ELF-1 (cell line): ENCODE measurements at regions not wholly inside any gene's neighbourhood (a gene's known extent, or its start where the extent isn't known, plus 50 kb on each side); places are given as distances from the start of the nearest gene placed in this dataset.
"Not testable (repeated sequence)": the region's sequence is repeated elsewhere in the genome, so short reads cannot be mapped to it uniquely, and the experiment has no call there.

ENCODE experiments used
- DNase-seq: peaks from one replicate; pipeline ENCODE4 v3.0.0-alpha.2; 2016; ENCODE audit warnings: low read depth, low spot score

DNA sequence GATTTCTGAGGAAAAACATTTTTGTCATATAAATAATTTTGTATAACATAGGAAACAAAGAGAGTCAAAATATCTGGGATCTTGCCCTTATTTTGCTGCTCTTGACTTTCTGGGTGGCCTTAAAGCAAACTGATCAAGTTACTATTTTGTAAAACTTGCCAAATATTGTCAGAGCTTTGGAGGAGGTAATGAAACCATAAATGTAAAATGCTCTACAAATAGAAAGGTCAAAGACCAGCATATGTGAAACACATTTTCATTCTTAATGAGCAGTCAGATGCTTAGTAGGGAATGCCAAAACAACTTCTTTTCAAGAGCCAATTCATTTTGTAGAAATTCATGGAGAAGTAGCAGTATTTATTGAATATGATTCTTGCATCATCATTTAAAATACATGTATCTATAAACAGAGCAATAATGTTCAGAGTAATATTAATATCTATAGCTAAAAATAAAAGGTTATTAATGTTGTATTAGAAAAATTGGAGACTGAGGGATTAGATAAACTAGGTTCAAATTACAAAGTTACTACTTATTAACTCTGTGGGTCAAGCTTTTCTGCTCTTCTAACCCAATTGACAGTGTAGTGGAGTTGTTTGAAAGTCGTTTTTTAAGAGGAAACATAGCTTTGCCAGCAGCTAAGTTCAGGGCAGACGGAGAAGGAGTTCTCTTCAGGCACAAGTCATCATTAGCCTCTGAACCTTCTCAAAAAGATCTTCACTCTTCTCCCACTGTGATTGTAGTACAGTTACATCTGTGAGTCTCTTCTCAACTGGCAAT is 2053.1 kb downstream of the EFNA5 start:
- no peak for DNase-seq

DNA sequence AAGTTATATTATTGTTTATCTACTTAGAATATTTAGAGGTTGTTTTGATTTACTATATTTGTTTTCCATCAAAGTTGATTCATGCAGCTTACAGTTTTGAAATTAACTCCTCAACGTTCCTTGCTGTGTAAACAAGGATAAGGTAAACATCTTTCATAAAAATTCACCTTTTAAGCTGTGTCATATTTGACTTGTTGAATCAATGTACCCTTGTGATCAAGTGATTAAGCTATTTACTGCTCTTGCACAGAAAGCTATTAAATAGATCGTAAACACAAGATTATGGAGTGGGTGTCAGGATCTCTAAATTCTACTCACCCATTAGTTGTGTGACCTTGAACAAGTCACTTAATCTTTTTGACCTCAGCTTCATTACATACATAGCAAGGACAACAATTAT is 2054.0 kb upstream of the NUDT12 start:
- no peak for DNase-seq

DNA sequence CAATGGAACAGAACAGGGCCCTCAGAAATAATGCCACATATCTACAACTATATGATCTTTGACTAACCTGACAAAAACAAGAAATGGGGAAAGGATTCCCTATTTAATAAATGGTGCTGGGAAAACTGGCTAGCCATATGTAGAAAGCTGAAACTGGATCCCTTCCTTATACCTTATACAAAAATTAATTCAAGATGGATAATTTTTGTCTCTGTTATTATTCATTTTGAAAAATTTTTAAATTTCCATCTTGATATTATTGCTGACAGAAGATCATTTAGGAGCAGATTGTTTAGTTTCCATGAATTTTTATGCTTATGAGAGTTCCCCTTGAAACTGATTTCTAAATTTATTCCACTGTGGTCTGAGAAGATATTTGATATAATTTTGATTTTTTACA is 2039.8 kb upstream of the NUDT12 start:
- not testable (repeated sequence) for DNase-seq

- no peak for DNase-seq
Observed at GRCh38 chr5:105593011-105593760, 2030.6 kb upstream of the NUDT12 start.

- DNase-seq, result no peak
Observed at GRCh38 chr5:105587963-105588662, 2025.5 kb upstream of the NUDT12 start.

GRCh38 chr5:105581988-105582690 is 2019.5 kb upstream of the NUDT12 start:
- peak; percentile 27 for DNase-seq

GRCh38 chr5:105573575-105573974 is 2011.0 kb upstream of the NUDT12 start:
- no peak for DNase-seq

GRCh38 chr5:105565531-105565930 is 2002.9 kb upstream of the NUDT12 start:
- DNase-seq, result no peak

- DNase-seq, result no peak
Observed at GRCh38 chr5:105563842-105564241, 2001.3 kb upstream of the NUDT12 start.

GRCh38 chr5:105554568-105555169 is 1992.1 kb upstream of the NUDT12 start:
- no peak for DNase-seq

GRCh38 chr5:105544300-105544699 is 1981.7 kb upstream of the NUDT12 start:
- no peak for DNase-seq

DNA sequence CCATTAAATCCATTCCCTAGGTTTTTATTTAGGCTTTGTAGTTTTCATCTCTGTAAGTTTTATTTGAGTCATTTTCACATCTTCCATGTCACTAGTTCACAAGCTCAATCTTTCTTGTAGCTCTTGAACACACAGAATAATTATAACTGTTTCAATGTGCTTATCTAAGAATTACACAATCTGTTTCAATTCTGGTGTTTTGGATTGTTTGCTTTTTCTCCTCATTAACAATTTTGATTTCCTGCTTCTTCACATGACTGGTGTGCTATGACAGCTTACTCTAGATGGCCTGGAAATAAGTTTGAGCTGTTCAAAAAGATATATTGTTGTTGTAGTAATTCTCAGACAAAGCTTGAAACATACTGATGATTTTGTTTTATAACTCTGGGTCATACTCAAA is 1974.1 kb upstream of the NUDT12 start:
- DNase-seq, result no peak

GRCh38 chr5:105530716-105531261 is 1968.2 kb upstream of the NUDT12 start:
- DNase-seq, result no peak

DNA sequence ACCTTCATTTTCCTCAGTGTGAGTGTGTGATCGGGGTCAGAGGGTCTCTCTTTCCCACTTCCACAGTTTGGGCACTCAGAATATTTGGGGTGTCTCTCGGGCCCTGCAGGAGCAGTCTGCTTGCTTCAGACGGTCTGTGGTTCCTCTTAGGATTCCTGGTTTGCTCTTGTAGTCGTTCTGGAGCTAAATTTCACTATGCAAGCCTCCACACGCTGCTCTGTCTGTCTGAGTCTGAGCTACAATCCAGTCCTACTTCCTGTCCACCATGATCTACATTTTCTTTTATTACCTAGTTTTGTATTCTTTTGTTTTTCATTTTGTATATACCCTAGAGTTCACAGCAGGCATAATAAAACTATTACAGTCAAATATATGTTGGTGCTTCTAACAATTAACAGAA is 1967.3 kb upstream of the NUDT12 start:
- no peak for DNase-seq

- no peak for DNase-seq
Observed at GRCh38 chr5:105508519-105508918, 1945.9 kb upstream of the NUDT12 start.

DNA sequence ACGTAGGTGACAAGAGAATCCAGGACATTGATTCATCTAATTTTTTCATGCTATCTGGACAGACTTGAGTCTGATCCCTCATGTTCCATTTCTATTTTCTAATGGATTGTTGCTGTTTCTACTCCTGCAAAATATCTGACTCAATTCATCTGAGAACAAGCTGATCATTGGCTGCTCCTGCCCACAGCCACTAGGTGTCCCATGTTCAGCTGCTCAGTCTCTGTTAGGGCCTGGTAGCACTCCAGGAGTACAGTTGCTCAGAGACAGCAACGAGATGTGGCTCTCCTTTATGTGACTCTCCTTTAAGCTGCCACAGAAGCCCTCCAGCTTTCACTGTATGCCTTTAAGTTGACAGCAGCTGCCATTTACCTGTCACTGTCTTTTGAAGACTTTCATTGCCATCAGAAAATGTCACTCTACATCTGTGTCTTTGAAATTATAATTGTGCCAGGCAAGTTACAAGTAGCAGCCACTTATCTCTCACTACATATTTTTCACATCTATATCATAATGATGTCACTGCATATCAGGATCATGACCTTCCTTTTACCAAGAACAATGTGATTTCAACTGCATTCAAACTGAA is 1944.2 kb upstream of the NUDT12 start:
- peak; percentile 43 for DNase-seq

- no peak for DNase-seq
Observed at GRCh38 chr5:105503950-105504349, 1941.4 kb upstream of the NUDT12 start.

DNA sequence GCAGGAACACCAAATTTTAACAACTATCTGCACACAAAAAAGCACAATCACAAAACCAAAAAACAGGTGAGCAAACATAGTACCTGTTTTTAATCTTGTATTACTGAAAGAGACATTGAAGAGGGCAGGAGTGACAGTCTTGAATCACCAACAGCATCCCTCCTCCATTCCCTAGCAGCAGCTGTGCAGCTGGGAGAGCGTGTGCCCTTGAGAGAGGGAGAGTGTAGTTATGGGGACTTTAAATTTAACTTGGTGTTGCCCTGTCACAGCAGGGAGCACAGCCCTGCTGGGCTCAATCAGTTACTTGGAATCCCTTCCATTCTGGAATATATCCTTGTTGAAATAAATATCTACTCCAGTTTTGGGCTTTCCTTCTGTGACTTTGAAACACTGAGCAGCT is 1938.7 kb upstream of the NUDT12 start:
- no peak for DNase-seq

GRCh38 chr5:105475401-105475800 is 1912.8 kb upstream of the NUDT12 start:
- no peak for DNase-seq

GRCh38 chr5:105462377-105462776 is 1899.8 kb upstream of the NUDT12 start:
- DNase-seq, result no peak

DNA sequence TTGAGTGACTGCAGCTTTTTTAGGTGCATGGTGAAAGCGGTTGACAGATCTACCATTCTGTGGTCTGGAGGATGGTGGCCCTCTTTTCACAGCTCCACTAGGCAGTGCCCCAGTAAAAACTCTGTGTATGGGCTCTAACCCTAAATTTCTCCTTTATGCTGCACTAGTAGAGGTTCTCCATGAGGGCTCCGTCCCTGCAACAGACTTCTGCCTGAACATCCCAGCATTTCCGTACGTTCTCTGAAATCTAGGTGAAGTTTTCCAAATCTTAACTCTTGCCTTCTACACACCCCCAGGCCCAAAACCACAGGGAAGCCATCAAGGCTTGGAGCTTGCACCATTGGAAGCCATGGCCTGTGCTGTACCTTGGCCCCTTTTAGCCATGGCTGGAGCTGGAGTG is 1898.1 kb upstream of the NUDT12 start:
- no peak for DNase-seq
